BJ (cell line): ENCODE measurements at regions not wholly inside any gene's neighbourhood (a gene's known extent, or its start where the extent isn't known, plus 50 kb on each side); places are given as distances from the start of the nearest gene placed in this dataset.

ENCODE experiments used
- CTCF ChIA-PET: fragments of 350-600 bp; formaldehyde crosslinking; extraction: SDS; loops from one replicate; lab custom pipeline; 2021; ENCODE audit warnings: antibody characterized with exemption, inconsistent platforms; lab: Yijun Ruan, JAX
- POLR2A ChIA-PET: fragments of 300-600 bp; sonication (Branson Sonifier 250); formaldehyde crosslinking; extraction: SDS; loops from one replicate; lab custom pipeline; 2021; ENCODE audit warnings: antibody characterized with exemption; lab: Charles Lee
- DNase-seq: peaks from one replicate; pipeline ENCODE4 v3.0.0-alpha.2; 2011; ENCODE audit warnings: low read depth
- H3K27me3 ChIP-seq: 2 replicates; pipeline ENCODE4 v1.6.0; 2011; ENCODE audit warnings: low read length; ENCODE audit not compliant: control insufficient read depth, insufficient read depth
- H3K36me3 ChIP-seq: 2 replicates; pipeline ENCODE4 v1.5.1; 2011; ENCODE audit warnings: low read length; ENCODE audit not compliant: control insufficient read depth, insufficient read depth
- H3K4me3 ChIP-seq: 2 replicates; pipeline ENCODE4 v1.5.1; 2011; ENCODE audit warnings: low read depth, mild to moderate bottlenecking, control low read depth, low read length
- TF ChIP-seq, protein P1 (sequence below): IDR thresholded peaks from 2 replicates; pipeline ENCODE4 v1.5.1; 2011; ENCODE audit warnings: low read depth, mild to moderate bottlenecking, control low read depth, inconsistent platforms, low read length, moderate library complexity; ENCODE audit not compliant: insufficient read depth

DNA sequence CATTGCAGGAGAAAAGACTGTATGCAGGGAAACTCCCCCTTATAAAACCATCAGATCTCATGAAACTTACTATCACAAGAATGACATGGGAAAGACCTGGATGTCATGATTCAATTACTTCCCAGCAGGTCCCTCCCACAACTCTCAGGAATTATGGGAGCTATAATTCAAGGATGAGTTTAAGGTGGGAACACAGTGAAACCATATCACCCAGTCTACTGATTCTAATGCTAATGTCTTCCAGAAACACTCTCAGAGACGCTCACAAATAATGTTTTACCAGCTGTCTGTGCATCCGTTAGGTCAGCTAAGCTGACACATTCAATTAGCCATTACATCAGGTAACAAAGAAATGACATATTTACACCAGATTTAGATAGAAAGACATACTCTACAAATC lies 637.9 kb downstream of the NLGN4Y start:
- DNase-seq = no peak
- ChIA-PET POLR2A (no interaction called here), CTCF (no interaction called here)
- Histone ChIP-seq H3K27me3 (no peaks in the 10 kb centered on the region), H3K36me3 (no peaks in the 10 kb centered on the region), H3K4me3 (no peak overlapping the region)
- TF ChIP-seq, protein P1, sequence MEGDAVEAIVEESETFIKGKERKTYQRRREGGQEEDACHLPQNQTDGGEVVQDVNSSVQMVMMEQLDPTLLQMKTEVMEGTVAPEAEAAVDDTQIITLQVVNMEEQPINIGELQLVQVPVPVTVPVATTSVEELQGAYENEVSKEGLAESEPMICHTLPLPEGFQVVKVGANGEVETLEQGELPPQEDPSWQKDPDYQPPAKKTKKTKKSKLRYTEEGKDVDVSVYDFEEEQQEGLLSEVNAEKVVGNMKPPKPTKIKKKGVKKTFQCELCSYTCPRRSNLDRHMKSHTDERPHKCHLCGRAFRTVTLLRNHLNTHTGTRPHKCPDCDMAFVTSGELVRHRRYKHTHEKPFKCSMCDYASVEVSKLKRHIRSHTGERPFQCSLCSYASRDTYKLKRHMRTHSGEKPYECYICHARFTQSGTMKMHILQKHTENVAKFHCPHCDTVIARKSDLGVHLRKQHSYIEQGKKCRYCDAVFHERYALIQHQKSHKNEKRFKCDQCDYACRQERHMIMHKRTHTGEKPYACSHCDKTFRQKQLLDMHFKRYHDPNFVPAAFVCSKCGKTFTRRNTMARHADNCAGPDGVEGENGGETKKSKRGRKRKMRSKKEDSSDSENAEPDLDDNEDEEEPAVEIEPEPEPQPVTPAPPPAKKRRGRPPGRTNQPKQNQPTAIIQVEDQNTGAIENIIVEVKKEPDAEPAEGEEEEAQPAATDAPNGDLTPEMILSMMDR = no peak

- TF ChIP-seq, protein P1 = no peak
- no peak for DNase-seq
- CTCF ChIA-PET = no interaction called here
- Histone ChIP-seq H3K4me3 (no peak overlapping the region), H3K36me3 (no peaks in the 10 kb centered on the region), H3K27me3 (no peaks in the 10 kb centered on the region)
- POLR2A ChIA-PET = no interaction called here
Observed at GRCh38 chrY:15179890-15180289, 655.6 kb downstream of the NLGN4Y start.

DNA sequence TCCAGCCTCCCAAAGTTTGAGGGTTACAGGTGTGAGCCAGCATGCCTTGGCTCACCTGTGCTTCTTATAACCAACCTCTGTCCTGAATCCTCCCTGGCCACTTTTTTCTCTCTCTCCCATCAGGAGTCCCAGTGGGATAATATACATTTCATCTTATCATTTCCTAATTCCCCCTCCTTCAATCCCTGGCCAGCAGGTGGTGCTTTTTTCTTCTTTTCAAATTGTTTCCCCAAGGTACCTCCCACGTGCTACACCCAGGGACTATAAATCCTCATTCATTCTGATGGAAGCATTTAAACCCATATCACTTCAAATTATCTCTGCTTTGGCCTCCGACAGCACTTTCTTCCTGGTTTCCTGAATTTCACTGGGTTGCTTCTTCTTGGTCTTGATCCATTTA lies 704.7 kb downstream of the NLGN4Y start:
- no peak for DNase-seq
- ChIA-PET CTCF (no interaction called here), POLR2A (no interaction called here)
- TF ChIP-seq, protein P1 = no peak
- Histone ChIP-seq H3K4me3 (no peak overlapping the region), H3K36me3 (no peaks in the 10 kb centered on the region), H3K27me3 (no peaks in the 10 kb centered on the region)

DNA sequence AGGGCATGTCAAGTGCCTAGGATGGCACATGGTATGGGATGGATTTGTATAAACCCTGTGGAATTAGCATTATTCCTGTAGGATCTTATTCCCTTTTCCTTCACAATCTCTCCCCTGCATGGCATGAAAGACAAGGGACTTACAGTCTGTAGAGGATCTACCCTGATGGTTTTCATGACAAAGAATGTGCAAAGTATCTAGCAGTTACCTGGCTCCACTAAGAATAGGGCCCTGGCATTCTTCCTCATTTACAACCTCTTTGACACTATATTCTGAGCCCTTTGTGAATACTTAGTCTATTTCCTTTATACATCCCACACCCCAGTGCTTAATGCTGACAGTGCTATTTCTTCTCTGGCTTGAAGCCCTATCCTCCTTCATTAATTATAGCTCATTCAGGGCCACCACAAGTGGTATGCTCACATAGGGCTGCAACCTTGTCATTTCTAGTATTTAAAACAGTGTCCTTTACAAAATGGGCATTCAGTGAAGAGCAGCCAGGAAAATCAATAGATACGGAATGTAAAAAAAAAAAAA lies 715.3 kb downstream of the NLGN4Y start:
- DNase-seq = no peak
- TF ChIP-seq, protein P1 = no peak
- Histone ChIP-seq H3K36me3 (no peaks in the 10 kb centered on the region), H3K4me3 (no peak overlapping the region), H3K27me3 (no peaks in the 10 kb centered on the region)
- ChIA-PET POLR2A (no interaction called here), CTCF (no interaction called here)

DNA sequence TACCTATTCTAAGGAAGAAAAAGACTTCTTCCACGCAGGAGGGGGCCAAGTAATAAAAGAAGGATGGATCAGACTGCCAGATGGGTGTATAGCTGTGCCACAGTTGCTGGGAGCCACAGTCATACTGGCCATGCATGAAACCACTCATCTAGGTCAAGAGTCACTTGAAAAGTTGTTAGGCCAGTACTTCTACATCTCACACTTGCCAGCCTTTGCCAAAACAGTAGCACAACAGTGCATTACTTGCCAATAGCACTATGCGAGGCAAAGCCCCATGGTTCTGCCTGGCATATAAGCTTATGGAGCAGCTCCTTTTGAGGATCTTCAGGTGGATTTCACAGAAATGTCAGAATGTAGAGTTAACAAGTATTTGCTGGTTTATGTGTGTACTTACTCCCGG lies 735.0 kb downstream of the NLGN4Y start:
- no peak overlapping the region for H3K4me3 ChIP-seq
- TF ChIP-seq, protein P1 = no peak
- CTCF ChIA-PET = no interaction called here
- H3K27me3 ChIP-seq = no peaks in the 10 kb centered on the region
- DNase-seq = no peak
- POLR2A ChIA-PET = no interaction called here
- H3K36me3 ChIP-seq = no peaks in the 10 kb centered on the region
